ENCODE measurements at regions not wholly inside any gene's neighbourhood (a gene's known extent, or its start where the extent isn't known, plus 50 kb on each side); places are given as distances from the start of the nearest gene placed in this dataset.
"Not testable (repeated sequence)": the region's sequence is repeated elsewhere in the genome, so short reads cannot be mapped to it uniquely, and the experiment has no call there.

DNA sequence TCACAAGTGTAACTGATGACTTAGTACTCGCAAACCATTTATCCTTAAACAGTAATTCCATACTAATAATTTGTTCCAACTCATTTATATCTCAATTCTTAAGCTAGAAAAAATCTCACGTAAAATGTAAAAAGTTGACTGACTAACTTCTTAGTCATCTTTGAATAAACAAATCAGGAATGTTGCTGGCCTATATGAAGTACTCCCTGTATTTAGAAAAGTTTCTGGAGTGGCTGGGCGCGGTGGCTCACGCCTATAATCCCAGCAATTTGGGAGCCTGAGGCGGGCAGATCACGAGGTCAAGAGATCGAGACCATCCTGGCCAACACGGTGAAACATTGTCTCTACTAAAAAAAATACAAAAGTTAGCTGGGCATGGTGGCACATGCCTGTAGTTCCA is 220.6 kb upstream of the FAM240B start:
- not testable (repeated sequence) for DNase-seq (ENCODE audit: low read depth)

DNA sequence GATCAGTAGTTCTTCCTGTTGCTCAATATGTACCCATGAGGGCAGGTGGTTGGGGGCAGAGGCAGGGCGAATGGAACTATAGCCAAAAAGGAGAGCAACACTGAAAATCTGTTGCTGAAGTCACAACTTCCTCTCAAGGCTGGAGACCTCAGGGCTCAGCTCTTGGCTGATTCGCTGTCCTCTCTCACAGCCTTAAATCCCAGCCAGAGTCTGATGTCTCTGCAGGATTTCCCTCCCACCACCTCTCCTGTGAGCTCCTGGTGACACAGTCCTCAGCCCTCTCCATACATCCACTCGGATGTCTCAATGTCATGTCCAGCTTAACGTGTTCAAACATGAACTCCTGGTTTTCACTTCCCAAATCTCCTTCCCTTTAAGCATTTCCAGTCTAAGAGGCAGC is 218.7 kb upstream of the FAM240B start:
- not testable (repeated sequence) for DNase-seq (ENCODE audit: low read depth)

DNA sequence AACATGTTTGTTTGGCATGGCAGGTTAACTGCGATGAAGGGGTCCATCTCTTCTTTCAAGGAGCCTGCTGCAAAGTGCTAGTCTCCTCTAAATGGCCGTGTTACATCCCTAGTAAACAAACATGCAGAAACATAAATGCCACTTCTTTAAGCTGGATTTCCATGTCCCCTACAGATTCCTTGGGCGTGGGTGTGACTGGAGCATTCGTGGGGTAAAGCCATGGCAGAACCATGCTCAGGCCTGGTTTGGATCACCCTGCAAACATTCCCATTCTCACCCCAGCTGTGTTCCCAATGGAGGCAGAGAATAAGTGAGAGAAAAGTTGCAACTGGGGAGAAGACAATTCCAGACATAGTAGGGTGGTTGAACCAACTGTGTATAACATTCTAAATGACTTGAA is 208.0 kb upstream of the FAM240B start:
- DNase-seq (ENCODE audit: low read depth): not testable (repeated sequence)

DNA sequence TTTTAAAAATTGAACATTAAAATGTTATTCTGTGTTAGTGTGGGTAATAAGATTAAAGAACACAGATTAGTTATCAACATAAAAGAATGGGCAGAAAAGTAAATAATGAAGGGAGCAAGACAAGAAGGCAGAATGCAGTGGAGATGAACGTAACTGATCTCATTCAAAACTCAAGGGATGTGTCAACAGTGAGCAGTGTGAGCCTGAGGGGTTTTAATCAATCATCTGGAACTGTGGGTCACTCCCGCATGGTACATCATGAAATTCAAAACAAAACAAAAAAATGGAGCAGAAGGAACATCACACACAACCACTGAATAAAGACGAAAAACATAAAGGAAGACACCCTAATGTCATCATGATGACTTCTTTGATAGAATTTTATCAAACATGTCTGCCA is 206.6 kb upstream of the FAM240B start:
- not testable (repeated sequence) for DNase-seq (ENCODE audit: low read depth)

DNA sequence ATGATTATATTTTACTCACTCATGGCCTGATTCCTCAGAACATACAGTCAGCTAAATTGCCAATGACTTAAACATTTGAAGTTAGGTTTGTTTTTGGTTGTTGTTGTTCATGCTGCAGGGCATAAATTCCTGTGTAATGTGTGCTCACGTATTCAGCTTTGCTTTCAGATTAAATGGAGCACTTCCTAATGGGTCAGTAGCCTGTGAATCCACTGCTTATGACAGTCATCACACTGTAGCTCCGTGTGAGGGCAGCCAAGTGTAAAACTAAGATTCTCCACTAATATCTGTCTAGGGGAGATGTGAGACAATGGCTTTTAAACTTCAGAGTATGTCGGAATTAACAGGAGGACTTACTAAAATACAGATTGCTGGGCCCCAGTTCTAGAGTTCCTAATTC is 201.3 kb upstream of the FAM240B start:
- not testable (repeated sequence) for DNase-seq (ENCODE audit: low read depth)

DNA sequence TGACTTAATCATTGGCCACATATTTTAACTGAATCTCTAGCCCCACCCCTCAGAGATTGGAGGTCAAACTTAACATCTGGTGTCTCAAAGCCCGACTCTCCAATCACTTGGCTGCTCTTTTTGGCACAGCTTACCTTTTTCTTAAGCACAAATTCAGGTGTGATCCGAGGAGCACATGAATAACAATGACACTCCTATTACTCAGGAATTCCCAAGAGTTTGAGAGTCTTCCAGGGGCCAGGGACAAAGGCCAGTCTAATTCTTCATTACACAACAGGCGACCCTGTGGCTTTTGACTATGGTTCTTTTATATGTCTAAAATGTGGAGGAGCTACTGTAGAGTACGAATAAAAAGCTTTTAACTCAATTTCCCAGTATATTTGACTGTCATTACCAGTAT is 190.7 kb upstream of the FAM240B start:
- DNase-seq (ENCODE audit: low read depth): not testable (repeated sequence)

DNA sequence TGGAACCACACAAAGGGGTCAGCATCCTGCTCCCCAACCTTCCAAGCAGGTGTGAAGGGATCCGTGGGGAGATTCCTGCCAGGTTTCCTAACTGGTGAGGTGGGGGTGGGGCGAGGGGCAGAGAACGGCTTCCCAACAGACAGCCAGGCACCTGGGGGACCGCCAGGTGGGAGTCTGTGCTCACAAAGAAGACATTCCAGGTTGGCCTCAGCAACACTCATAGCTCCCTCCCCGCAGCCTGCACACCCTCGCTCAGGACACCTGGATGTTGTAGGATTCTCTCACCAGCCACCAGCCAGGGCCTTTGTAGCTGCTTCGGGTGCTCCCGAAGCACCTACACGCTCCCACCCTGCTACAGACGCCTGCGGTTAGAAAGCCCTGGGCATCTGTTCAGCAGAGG is 184.8 kb upstream of the FAM240B start:
- DNase-seq (ENCODE audit: low read depth): not testable (repeated sequence)

DNA sequence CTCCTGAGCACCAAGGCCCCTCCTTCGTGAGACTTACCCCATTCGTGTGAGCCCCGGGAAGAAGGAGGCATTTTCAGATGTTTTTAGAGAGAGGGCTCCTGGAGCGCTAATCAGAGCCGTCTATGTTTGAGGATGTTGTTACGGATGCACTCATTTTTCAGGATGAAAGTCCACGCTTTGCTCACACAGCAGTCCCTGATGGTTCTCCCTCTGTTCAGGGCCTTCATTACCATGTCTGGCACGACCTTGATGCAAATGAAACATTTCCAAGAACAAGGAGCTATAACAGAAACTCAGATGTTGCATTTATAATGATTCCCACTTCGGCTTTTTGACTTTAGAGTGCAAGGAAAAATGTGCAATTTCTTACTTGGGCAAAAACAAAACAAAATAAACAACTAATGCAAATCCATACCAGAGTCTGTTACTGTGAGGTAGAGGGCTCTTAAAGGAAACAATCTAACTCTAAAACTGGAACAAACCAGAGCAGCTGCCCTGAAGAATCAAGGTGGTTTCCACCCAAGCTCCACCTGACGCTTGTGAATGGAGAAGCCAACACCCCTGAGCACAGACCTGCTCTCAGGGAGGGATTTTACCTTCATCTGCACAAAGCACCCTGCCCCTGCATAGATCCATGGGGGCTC is 181.7 kb upstream of the FAM240B start:
- not testable (repeated sequence) for DNase-seq (ENCODE audit: low read depth)

DNA sequence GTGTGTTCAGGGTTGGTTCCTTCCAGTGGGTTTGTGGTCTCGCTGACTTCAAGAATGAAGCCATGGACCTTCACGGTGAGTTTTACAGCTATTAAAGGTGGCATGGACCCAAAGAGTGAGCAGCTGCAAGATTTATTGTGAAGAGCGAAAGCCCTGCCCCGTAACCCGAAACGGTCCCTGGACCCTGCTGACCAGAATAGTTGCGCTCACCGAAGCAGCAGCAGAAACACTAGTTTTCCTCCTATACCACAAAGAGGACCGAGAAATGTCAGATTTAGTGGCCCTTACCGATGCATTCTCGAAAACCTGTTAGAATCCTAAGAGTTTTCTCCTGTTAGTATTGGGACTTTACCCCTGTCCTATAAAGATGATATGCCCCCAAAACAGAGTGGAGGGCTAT is 176.5 kb upstream of the FAM240B start:
- not testable (repeated sequence) for DNase-seq (ENCODE audit: low read depth)

DNA sequence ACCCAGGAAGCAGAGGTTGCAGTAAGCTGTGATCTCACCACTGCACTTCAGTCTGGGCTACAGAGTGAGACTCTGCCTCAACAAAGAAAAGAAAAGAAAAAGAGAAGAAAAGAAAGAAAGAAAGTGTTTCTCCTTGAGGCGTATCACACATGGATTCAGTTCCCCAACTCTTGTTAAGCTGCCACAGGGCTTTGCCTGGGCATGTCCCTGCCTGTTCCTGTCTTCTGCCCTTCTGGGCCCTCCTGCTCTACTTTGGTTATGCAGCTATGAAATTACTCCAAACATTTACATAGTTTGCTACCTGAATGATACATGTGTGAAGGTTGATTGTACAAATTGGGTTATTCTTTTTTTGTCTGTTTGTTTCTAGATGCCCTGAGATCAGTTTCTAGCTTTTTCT is 175.3 kb upstream of the FAM240B start:
- DNase-seq (ENCODE audit: low read depth): not testable (repeated sequence)

DNA sequence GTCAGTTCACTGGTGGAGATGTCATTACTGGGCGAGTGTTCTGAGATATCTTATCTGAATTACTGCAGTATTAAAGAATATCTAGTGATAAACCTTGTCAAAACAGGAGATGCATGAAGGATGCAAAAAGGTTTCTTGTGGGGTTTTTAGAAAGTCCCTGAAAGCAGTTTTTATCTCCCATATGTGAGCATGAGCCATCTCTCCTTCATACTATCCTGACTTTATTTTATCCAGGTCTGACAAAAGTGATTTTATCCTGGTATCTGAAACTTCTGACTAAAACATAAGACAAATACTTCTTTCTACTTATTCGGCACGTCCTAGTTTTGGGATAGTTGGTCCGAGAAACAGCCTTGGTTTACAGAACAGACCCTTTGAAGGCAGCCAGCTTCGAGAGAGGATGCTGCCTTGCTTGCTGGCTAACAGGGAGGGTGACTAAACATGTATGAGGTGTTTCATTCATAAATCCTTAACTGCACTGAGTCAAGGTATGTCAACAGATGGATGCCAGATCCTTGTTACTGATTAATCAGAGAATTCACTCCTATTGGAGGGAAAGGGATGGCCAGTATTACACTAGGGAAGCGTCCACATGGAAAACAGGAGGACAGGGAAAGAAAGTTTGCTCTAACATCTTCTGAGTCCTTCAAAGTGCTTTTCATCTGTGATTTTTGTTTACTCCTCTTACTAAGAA is 172.8 kb upstream of the FAM240B start:
- DNase-seq (ENCODE audit: low read depth): not testable (repeated sequence)

DNA sequence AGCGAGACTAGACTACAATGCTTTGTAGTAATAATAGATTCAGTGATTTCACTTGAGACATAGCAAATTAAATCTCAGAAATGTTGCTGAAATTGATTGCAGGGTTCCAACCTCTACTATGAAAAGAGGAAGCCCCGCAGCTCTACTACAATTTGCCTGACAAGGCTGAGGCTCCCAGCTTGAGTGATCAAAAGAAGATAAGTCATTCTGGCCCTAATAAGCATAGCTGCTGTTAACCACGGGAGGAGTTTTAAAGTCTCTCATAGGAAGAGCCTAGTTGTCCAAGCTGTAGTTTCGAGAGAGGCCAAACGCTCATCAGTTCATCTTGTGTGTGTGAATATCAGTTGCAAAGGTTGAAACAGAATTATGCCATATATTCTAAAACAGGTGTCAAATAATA is 166.1 kb upstream of the FAM240B start:
- not testable (repeated sequence) for DNase-seq (ENCODE audit: low read depth)

DNA sequence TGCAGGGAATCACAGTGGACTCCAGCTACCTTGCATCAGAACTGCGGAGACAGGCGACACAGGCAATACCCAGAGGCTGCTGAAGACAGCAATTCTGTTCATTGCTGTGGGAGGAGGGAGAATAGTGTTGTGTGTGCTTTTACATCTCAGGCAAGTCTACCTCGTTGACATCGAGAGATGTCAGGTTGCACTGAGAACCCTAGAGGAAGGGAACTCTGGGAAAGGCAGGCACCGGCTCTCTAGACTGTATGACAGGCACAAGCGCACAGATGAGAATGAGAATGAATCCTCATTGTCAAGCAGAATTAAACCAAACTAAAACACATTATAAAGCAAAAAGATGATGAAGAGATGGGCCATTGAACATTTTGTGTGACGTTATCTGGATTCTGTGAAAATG is 155.7 kb upstream of the FAM240B start:
- peak; percentile 0 for DNase-seq (ENCODE audit: low read depth)

DNA sequence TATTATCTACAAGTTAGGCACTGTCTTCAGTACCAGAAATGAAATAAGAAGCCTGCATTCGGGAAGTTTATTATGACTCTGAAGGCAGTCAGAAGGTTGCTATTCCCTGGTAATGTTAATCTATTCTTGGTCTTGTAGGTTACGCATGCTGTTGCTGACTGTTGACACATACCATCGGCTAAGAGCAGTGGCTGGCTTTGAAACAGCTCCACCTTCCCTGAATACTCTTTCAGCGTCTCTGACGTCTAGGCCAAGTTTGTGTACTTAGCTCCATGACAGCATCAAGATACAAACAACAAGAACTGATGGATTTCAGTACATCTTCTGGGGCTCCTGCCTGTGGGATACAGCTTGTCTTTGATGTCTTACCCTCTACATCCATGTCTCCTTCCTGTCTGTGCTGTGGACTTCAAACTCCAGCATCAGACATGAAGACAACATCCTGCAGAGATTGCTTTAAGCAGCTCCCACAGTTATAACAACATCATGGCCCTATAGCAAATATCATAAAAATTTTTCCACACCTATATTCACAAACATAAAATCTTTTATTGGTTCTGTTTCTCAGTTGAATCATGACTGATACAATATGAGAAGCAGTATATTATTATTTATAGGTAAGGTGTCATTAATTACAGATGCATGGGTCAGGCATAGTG is 151.5 kb upstream of the FAM240B start:
- not testable (repeated sequence) for DNase-seq (ENCODE audit: low read depth)

DNA sequence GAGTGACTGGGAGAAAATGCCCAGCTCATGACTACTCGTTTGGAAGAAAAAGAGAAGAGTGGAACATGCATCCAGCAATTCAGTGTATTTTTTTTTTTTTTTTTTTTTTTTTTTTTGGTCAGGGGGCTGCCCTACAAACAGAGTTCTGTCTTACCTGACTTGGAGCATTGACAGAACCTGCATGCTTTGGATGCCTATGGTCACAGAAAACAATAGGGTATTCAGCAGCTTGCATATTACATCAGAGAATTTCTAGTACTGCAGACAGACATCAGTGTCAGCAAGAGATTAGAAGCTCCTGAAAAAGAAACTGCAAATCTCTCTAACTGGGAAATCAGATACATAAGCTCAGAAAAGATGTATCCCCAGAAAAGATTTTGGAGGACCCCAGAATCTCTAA is 139.9 kb upstream of the FAM240B start:
- DNase-seq (ENCODE audit: low read depth): not testable (repeated sequence)

DNA sequence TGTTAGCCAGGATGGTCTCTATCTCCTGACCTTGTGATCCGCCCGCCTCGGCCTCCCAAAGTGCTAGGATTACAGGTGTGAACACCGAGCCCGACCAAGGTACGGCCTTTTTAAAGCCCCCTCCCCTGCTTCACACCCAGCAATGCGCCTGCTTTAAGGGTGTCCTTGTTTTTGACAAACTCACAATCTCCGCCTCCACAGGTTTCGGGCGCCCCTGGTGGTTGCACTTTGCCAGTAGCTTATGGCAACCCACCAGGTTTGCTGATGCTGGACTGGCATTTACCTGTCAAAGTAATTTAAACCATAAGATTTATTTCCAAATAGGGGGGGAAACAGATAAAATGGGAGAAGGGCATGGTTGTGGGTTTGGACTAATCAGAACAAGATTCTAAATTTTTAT is 129.0 kb upstream of the FAM240B start:
- DNase-seq (ENCODE audit: low read depth): not testable (repeated sequence)

DNA sequence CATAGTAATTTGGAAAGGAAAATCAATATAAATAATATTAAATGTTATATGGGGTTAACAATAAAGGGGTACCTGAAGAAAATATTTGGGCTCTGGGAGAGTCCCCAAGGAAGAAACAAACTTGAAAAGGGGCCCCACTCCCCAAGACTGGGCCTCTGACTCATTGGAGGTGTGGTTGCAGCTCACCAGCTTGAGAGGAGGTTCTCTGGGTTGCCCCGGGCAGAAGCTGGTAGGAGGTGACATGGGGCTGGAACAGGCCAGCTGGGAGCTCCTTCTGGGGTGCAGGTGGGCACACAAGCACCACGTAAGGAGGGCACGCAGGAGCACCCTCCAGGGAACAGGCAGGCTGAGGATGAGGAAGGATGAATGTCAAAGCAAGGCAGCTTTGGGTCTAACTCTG is 120.3 kb upstream of the FAM240B start:
- not testable (repeated sequence) for DNase-seq (ENCODE audit: low read depth)

DNA sequence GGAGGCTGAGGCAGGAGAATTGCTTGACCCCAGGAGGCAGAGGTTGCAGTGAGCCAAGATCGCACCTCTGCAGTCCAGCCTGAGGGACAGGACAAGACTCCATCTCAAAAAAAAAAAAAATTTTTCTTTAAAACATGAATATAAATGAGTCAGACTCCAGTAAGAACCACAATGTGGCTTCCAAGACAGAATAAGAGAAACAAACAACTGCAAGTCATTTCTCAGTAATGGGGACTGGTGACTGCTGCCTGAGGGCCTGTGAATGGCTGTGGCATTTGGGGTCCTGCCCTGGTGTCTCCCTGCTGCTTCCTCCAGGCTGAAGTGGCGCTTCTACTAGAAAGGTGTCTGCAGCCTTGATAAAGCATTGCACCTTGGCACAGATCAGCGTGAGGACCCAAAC is 113.8 kb upstream of the FAM240B start:
- not testable (repeated sequence) for DNase-seq (ENCODE audit: low read depth)

DNA sequence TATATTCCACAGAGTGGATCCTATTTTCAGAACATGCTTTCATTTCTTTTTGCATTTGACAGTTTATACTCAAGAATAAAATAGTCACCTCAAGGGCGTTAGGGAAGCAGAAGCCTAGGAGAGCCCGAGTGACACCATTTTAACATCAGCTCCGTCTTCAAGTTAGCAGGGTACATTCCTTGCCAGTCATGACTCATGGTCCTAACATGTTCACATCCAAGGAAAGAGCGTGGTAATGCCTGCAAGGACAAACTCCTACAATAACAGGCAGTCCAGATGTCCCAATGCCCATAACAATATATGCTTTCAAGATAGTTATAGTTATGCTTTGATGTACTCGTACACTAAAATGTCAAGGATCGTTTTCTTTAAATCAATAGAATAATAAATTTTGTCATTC is 93.9 kb upstream of the FAM240B start:
- DNase-seq (ENCODE audit: low read depth): not testable (repeated sequence)

DNA sequence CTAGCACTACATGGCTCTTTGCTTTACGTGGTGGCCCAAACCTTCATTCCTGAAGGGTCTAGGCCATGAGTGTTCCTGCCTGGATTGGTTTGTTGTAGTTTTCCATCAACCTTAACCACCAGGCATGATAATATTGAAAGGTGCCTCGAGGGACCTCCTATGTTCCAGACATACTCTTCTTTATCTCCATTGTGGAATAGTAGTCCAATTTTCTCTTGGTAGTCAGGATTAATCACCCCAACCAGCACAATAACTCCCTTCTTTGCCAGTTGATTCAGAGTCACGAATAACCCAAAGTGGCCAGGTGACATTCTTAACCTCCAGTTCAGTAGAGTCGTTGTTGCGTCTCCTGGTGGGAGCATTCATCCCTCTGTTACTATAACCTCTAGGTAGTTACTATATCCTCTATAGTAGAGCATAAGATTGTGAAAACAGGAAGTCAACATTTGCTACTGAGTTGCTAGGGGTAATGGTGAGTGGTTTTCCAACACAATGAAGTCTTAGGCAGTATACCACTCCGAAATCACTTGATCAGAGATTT is 88.1 kb upstream of the FAM240B start:
- not testable (repeated sequence) for DNase-seq (ENCODE audit: low read depth)

DNA sequence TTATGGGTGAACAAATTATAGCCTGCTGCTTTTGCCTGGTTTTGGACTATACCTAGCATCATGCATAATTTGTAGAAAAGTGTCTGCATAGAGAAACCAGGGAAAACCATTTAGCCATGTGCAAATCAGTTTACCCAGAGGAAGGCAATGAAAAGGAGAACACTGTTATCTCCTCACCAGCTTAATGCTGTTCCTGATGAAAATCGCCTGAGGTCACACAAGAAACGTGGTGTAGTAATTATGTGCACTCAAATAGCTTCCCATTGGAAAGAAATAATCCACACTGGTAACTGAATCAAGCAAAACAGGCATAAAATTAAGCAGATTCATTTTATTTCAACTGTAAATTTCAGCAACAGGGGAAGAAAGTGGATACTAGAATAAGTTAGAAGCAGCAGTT is 51.7 kb upstream of the FAM240B start:
- no peak for DNase-seq (ENCODE audit: low read depth)

All from ELR (cell line).